ENCODE measurements at regions not wholly inside any gene's neighbourhood (a gene's known extent, or its start where the extent isn't known, plus 50 kb on each side); places are given as distances from the start of the nearest gene placed in this dataset.

- no peak for TF ChIP-seq TAF1 (IDR thresholded peaks at IDR 0.05; ENCODE audit: low read depth)
- TF ChIP-seq RAD21 (IDR thresholded peaks at IDR 0.05; ENCODE audit: low read depth), result no peak
- TF ChIP-seq EP300 (IDR thresholded peaks at IDR 0.05; ENCODE audit: borderline replicate concordance), result no peak
- TF ChIP-seq TEAD4 (IDR thresholded peaks at IDR 0.05), result no peak
These were observed 471.9 kb downstream of the AGTPBP1 start for GRCh38 chr9:85269811-85270210.

Measured in Ishikawa (cell line).